Neural crest cell (in vitro differentiated cells): ENCODE measurements at regions not wholly inside any gene's neighbourhood (a gene's known extent, or its start where the extent isn't known, plus 50 kb on each side); places are given as distances from the start of the nearest gene placed in this dataset.

Experiments used
- DNase-seq: peaks from one replicate; pipeline ENCODE4 v3.0.0; 2021; ENCODE audit warnings: low read depth, mixed read lengths, low spot score
- H3K27ac Mint-ChIP-seq: one replicate; pipeline ENCODE4 v1.8.0; 2021; ENCODE audit warnings: mild to moderate bottlenecking, mixed read lengths; ENCODE audit not compliant: unreplicated experiment
- H3K27me3 Mint-ChIP-seq: 2 replicates; pipeline ENCODE4 v1.8.0; 2021; ENCODE audit warnings: low read depth, mild to moderate bottlenecking, mixed read lengths
- H3K36me3 Mint-ChIP-seq: 2 replicates; pipeline ENCODE4 v1.8.0; 2021; ENCODE audit warnings: low read depth, mild to moderate bottlenecking, mixed read lengths
- H3K4me1 Mint-ChIP-seq: 2 replicates; pipeline ENCODE4 v1.8.0; 2021; ENCODE audit warnings: mixed read lengths
- H3K4me3 Mint-ChIP-seq: one replicate; pipeline ENCODE4 v1.8.0; 2021; ENCODE audit warnings: mild to moderate bottlenecking, mixed read lengths
- H3K9me3 Mint-ChIP-seq: 2 replicates; pipeline ENCODE4 v1.8.0; 2021; ENCODE audit warnings: mixed read lengths
- CTCF ChIP-seq: fragments of 200-600 bp; sonication (generic); conservative IDR thresholded peaks from 2 replicates; pipeline ENCODE4 v1.5.0; 2021; ENCODE audit warnings: antibody characterized with exemption, mild to moderate bottlenecking

GRCh38 chr2:136191041-136191440 lies 73.1 kb upstream of the CXCR4 start:
- no peaks in the 10 kb centered on the region for H3K36me3 Mint-ChIP-seq
- no peak for DNase-seq
- TF ChIP-seq CTCF = no peak

DNA sequence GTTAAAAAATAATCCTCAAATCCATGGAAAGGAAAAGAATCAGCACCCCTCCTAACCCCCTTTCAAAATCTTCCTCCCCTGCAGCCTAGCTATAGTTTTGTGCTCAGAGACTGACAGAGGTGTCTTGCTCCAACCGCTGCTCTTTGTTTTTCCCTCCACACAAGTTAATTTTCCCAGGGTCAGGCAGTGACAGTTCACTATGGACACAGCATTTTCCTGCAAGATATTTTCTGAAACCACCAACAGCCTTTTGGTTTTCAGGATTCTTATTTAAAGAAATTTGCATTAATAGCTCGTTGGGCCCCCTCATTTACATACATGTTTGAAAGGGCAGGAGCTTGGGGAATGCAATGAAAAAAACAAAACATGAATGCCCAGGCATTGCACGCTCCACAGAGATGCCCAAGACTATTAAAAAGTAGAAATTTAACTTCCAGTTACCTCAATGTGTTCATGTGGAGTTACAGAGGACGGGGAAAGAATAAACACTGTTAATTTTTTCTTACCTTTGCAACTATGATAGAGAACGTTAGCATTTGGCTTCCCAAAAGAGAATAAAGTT lies 71.4 kb upstream of the CXCR4 start:
- Mint-ChIP-seq H3K4me1 (peaks cover 22% of the 10 kb centered on the region), H3K27me3 (no peaks in the 10 kb centered on the region), H3K9me3 (peaks cover 8% of the 10 kb centered on the region), H3K36me3 (no peaks in the 10 kb centered on the region), H3K4me3 (no peak overlapping the region), H3K27ac (peak overlapping the region; percentile 90)
- DNase-seq = no peak
- no peak for TF ChIP-seq CTCF

More at GRCh38 chr2:136191041-136191440, 73.1 kb upstream of the CXCR4 start:
- no peak overlapping the region for H3K4me3 Mint-ChIP-seq
- H3K27me3 Mint-ChIP-seq = no peaks in the 10 kb centered on the region
- peaks cover 8% of the 10 kb centered on the region for H3K9me3 Mint-ChIP-seq
- H3K27ac Mint-ChIP-seq = no peak overlapping the region
- peaks cover 19% of the 10 kb centered on the region for H3K4me1 Mint-ChIP-seq

GRCh38 chr2:136188086-136188485 lies 70.1 kb upstream of the CXCR4 start:
- TF ChIP-seq CTCF = no peak

DNA sequence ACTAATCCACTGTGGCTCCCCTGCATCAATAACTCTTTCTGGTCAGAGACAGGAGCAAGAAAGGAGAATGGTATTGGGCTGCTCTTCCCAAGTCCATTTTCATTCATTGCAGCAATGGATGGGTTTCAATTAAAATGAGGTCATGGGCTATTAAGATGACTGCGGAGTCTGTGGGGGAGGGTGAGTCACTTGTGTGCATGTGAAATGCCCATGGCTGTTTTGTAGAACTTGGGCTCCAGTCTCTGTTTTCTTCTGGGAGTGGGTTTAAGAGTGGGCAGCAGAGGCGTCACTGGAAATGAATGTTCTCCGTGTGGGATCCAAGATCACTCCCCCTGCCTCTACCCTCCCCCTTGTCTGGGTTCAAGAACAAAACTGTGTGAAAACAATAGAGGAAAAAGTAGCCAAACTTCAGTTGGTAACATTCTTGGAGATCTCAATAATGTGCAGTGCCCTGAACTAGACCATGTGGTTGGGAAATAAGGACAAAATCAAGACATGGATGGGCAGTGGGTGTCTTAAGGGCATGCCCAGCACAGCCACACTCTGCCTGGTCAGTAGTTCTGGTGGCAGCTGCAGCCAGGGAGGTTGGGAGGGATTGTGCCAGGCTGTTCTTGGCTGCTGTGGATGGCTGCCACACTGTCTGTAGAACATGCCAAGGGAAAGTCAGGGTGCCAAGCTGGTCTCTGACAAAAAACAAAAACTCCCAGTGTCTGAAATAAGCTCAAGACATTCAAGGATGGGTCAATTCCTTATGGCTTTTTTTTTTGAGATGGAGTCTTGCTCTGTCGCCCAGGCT lies 68.2 kb upstream of the CXCR4 start:
- no peak for TF ChIP-seq CTCF
- Mint-ChIP-seq H3K36me3 (no peaks in the 10 kb centered on the region), H3K4me1 (peaks cover 42% of the 10 kb centered on the region), H3K4me3 (no peak overlapping the region), H3K9me3 (peaks cover 4% of the 10 kb centered on the region), H3K27ac (peak overlapping the region; percentile 12), H3K27me3 (no peaks in the 10 kb centered on the region)
- DNase-seq = no peak

More at GRCh38 chr2:136188086-136188485, 70.1 kb upstream of the CXCR4 start:
- Mint-ChIP-seq H3K27ac (no peak overlapping the region), H3K9me3 (peaks cover 8% of the 10 kb centered on the region), H3K27me3 (no peaks in the 10 kb centered on the region), H3K4me3 (no peak overlapping the region), H3K36me3 (no peaks in the 10 kb centered on the region), H3K4me1 (peaks cover 32% of the 10 kb centered on the region)
- DNase-seq = no peak

DNA sequence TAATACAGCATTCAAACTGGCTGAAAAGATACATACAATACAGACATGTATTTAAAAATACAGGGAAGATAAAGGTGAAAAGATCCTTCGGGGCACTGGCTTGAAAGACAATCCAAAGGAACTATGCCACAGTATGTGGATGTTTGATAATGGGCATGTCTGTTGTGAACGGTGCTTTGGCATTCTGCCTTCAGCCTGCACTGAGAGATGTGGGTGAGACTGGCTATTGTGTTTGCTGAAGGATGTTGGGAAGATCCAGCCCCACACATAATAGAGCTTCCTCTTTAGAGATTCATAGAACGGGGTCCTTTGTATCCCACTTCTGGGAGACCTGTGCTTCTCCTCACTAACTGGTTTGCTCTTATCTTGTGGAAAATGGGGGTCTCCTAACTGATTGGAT lies 65.1 kb upstream of the CXCR4 start:
- TF ChIP-seq CTCF = no peak
- H3K4me1 Mint-ChIP-seq = peaks cover 38% of the 10 kb centered on the region
- no peak overlapping the region for H3K4me3 Mint-ChIP-seq
- H3K27me3 Mint-ChIP-seq = no peaks in the 10 kb centered on the region
- H3K9me3 Mint-ChIP-seq = peaks cover 4% of the 10 kb centered on the region
- H3K27ac Mint-ChIP-seq = no peak overlapping the region
- H3K36me3 Mint-ChIP-seq = no peaks in the 10 kb centered on the region
- no peak for DNase-seq
